ENCODE measurements at regions not wholly inside any gene's neighbourhood (a gene's known extent, or its start where the extent isn't known, plus 50 kb on each side); places are given as distances from the start of the nearest gene placed in this dataset.
A peak's percentile ranks its signal among the peaks of the same experiment; 100 is the strongest.
"Not testable (repeated sequence)": the region's sequence is repeated elsewhere in the genome, so short reads cannot be mapped to it uniquely, and the experiment has no call there.

DNA sequence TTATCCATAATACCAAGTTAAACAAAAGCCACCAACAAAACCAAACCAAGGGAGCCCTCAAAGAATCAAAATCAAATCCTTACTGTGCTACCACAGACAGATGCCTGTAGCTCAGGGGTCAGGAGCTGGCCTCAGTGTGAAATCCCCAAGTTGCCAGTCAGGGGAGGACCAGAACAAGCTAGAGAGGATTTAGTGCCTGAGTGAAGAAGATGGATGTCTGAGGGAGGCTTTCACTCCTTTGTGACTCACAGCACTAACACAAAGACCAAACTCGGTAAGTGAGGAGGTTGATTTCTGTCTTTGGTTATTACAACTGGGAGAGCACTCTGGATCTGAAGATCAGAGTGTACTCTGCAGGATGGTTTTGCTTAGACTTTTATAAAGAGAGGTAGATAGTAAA, 189.9 kb upstream of the ZNF184 start:
- Histone ChIP-seq H3K4me2 (peak overlapping the region; percentile 52), H3K4me3 (no peak overlapping the region; the same call in 2 of the 3 replicates), H3K4me1 (0 out of 3 replicates have a peak, but pooled peaks cover 3% of the 10 kb centered on the region), H3K27ac (0 out of 6 replicates have a peak overlapping the region, but pooled peaks of 1 of the 2 experiments have one; percentile 39), H3K9me3 (no peaks in the 10 kb centered on the region)
- WGBS (ENCODE audit: missing lambda C conversion rate), result 0% methylated on average over 1 of the region's 1 CpG
- CTCF ChIA-PET, result no interaction called here
- POLR2A ChIA-PET, result no interaction called here
- FAIRE-seq (no peak), ATAC-seq (peak; percentile 62 to 63; a peak in 5 of 6 replicates), DNase-seq (ENCODE audit: low read depth in 1 of 2, low spot score in 1 of 2) (peak in 1 of 2 experiments; percentile 29)
- no peak for TF ChIP-seq BHLHE40 (IDR thresholded peaks at IDR 0.05; ENCODE audit: low read depth, low read length)
- TF ChIP-seq, protein P1, sequence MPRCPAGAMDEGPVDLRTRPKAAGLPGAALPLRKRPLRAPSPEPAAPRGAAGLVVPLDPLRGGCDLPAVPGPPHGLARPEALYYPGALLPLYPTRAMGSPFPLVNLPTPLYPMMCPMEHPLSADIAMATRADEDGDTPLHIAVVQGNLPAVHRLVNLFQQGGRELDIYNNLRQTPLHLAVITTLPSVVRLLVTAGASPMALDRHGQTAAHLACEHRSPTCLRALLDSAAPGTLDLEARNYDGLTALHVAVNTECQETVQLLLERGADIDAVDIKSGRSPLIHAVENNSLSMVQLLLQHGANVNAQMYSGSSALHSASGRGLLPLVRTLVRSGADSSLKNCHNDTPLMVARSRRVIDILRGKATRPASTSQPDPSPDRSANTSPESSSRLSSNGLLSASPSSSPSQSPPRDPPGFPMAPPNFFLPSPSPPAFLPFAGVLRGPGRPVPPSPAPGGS (IDR thresholded peaks at IDR 0.05), result no peak
- no peak for TF ChIP-seq TFCP2L1 (CRISPR knock-in tag; IDR thresholded peaks at IDR 0.05)
- no peak for TF ChIP-seq RARB (CRISPR knock-in tag; IDR thresholded peaks at IDR 0.05)
- no peak for TF ChIP-seq RCOR1 (IDR thresholded peaks at IDR 0.05; ENCODE audit: low read depth, low read length)
- TF ChIP-seq NPAS2 (CRISPR knock-in tag; IDR thresholded peaks at IDR 0.05; ENCODE audit: borderline replicate concordance), result no peak

DNA sequence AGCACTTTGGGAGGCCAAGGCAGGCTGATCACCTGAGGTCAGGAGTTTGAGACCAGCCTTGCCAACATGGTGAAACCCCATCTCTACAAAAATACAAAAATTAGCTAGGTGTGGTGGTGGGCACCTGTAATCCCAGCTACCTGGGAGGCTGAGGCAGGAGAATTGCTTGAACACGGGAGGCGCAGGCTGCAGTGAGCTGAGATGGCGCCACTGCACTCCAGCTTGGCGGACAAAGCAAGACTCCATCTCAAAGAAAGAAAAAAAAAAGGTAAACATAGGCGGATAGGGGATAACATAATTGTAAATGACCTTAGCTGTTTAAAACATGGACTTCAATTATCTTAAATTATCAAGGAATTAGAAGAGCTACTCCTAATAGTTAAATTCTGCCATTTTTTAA, 189.3 kb upstream of the ZNF184 start:
- FAIRE-seq; H3K4me1 ChIP-seq; ATAC-seq; CTCF ChIA-PET; H3K9me3 ChIP-seq; H3K4me2 ChIP-seq; H3K27ac ChIP-seq; DNase-seq (ENCODE audit: low read depth in 1 of 2, low spot score in 1 of 2); H3K4me3 ChIP-seq: not testable (repeated sequence)
- POLR2A ChIA-PET, result interaction anchor here (0.6 kb wide), 1 partner anchor 1428 kb away, joined by 3 read pairs; no protein-coding TSS in a partner anchor
- 89% methylated on average over 5 of the region's 5 CpGs for WGBS (ENCODE audit: missing lambda C conversion rate)

DNA sequence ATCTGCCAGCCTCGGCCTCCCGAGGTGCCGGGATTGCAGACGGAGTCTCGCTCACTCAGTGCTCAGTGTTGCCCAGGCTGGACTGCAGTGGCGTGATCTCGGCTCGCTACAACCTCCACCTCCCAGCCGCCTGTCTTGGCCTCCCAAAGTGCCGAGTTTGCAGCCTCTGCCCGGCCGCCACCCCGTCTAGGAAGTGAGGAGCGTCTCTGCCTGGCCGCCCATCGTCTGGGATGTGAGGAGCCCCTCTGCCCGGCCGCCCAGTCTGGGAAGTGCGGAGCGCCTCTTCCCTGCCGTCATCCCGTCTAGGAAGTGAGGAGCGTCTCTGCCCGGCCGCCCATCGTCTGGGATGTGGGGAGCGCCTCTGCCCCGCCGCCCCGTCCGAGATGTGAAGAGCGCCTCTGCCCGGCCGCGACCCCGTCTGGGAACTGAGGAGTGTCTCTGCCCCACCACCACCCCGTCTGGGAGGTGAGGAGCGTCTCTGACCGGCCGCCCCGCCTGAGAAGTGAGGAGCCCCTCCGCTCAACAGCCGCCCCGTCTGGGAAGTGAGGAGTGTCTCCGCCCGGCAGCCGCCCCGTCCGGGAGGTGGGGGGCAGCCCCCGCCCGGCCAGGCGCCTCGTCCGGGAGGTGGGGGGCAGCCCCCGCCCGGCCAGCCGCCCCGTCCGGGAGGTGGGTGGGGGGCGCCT, 180.4 kb upstream of the ZNF184 start:
- WGBS (ENCODE audit: missing lambda C conversion rate), result 90% methylated on average over 19 of the region's 60 CpGs
- FAIRE-seq; H3K4me2 ChIP-seq; H3K9me3 ChIP-seq; ATAC-seq; DNase-seq (ENCODE audit: low read depth in 1 of 2, low spot score in 1 of 2); POLR2A ChIA-PET; H3K4me1 ChIP-seq; H3K27ac ChIP-seq; H3K4me3 ChIP-seq: not testable (repeated sequence)
- CTCF ChIA-PET, result interaction anchor here (1.7 kb wide), 1 partner anchor 23 kb away, joined by 3 read pairs; no protein-coding TSS in a partner anchor

DNA sequence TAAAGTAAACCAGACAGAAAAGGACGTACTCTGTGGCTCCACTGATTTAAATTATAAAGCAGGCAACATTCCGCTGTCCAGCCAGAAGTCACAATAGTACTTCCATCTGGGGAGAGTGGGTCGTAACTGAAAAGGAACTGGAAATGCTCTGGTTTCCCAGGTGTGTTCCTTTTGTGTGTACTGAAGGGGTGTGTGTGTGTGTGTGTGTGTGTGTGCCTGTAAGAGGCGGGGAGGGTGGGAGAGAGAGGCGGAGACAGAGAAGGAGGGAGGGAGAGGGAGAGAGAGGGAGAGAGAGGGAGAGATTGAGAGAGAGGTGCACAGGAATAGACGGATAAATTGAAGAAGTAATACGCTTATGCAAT, 178.4 kb upstream of the ZNF184 start:
- no peak for FAIRE-seq
- H3K4me3 ChIP-seq, result peak overlapping the region; percentile 53
- no peaks in the 10 kb centered on the region for H3K4me1 ChIP-seq
- H3K9me3 ChIP-seq, result no peaks in the 10 kb centered on the region
- H3K4me2 ChIP-seq, result peak overlapping the region; percentile 89
- ATAC-seq, result peak; percentile 90
- 12% methylated on average over 7 of the region's 7 CpGs for WGBS (ENCODE audit: missing lambda C conversion rate)
- peak overlapping the region in 1 of 2 experiments; percentile 60; a peak in 2 of 6 replicates for H3K27ac ChIP-seq
- DNase-seq (ENCODE audit: low read depth in 1 of 2, low spot score in 1 of 2), result peak in 1 of 2 experiments; percentile 80
- POLR2A ChIA-PET, result no interaction called here
- CTCF ChIA-PET, result interaction anchor here (1.0 to 1.7 kb wide), 3 partner anchors 21 to 42 kb away, joined by 3 to 6 read pairs (median 4); no protein-coding TSS in a partner anchor
- no peak for TF ChIP-seq NR3C1 (IDR thresholded peaks at IDR 0.05)
- no peak for TF ChIP-seq FOSL2 (IDR thresholded peaks at IDR 0.05)
- no peak for TF ChIP-seq FOSL2 (CRISPR knock-in tag; IDR thresholded peaks at IDR 0.05)
- no peak for TF ChIP-seq ZFP36 (IDR thresholded peaks at IDR 0.05; ENCODE audit: borderline replicate concordance, partially characterized antibody)
- TF ChIP-seq SREBF2 (IDR thresholded peaks at IDR 0.05), result no peak
- TF ChIP-seq, protein P2, sequence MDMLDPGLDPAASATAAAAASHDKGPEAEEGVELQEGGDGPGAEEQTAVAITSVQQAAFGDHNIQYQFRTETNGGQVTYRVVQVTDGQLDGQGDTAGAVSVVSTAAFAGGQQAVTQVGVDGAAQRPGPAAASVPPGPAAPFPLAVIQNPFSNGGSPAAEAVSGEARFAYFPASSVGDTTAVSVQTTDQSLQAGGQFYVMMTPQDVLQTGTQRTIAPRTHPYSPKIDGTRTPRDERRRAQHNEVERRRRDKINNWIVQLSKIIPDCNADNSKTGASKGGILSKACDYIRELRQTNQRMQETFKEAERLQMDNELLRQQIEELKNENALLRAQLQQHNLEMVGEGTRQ (IDR thresholded peaks at IDR 0.05), result no peak
- TF ChIP-seq ZC3H11A (IDR thresholded peaks at IDR 0.05), result no peak
- no peak for TF ChIP-seq HDAC2 (IDR thresholded peaks at IDR 0.05)
- TF ChIP-seq GATA3 (IDR thresholded peaks at IDR 0.05; ENCODE audit: borderline replicate concordance), result no peak
- TF ChIP-seq FOSB (CRISPR knock-in tag; IDR thresholded peaks at IDR 0.05), result no peak
- TF ChIP-seq KDM5A (IDR thresholded peaks at IDR 0.05), result no peak
- no peak for TF ChIP-seq EHMT2 (IDR thresholded peaks at IDR 0.05; ENCODE audit: low read depth)
- TF ChIP-seq TP53 (CRISPR knock-in tag; IDR thresholded peaks at IDR 0.05), result no peak
- no peak for TF ChIP-seq HOXA7 (CRISPR knock-in tag; IDR thresholded peaks at IDR 0.05)
- no peak for TF ChIP-seq FOXS1 (CRISPR knock-in tag; IDR thresholded peaks at IDR 0.05)
- no peak for TF ChIP-seq HOXB13 (CRISPR knock-in tag; IDR thresholded peaks at IDR 0.05; ENCODE audit: low read depth)
- TF ChIP-seq, protein P3, sequence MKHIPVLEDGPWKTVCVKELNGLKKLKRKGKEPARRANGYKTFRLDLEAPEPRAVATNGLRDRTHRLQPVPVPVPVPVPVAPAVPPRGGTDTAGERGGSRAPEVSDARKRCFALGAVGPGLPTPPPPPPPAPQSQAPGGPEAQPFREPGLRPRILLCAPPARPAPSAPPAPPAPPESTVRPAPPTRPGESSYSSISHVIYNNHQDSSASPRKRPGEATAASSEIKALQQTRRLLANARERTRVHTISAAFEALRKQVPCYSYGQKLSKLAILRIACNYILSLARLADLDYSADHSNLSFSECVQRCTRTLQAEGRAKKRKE (CRISPR knock-in tag; IDR thresholded peaks at IDR 0.05; ENCODE audit: low read depth), result no peak
- no peak for TF ChIP-seq CBX2 (IDR thresholded peaks at IDR 0.05; ENCODE audit: borderline replicate concordance, low read depth)
- no peak for TF ChIP-seq POLR2AphosphoS2 (conservative IDR thresholded peaks at IDR 0.05; ENCODE audit: low read length)
- TF ChIP-seq, protein P4, sequence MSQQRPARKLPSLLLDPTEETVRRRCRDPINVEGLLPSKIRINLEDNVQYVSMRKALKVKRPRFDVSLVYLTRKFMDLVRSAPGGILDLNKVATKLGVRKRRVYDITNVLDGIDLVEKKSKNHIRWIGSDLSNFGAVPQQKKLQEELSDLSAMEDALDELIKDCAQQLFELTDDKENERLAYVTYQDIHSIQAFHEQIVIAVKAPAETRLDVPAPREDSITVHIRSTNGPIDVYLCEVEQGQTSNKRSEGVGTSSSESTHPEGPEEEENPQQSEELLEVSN (IDR thresholded peaks at IDR 0.05; ENCODE audit: borderline replicate concordance, low read depth), result no peak
- no peak for TF ChIP-seq MAZ (IDR thresholded peaks at IDR 0.05; ENCODE audit: borderline replicate concordance, low read depth, low read length)
